Activated CD4-positive, alpha-beta T cell treated with anti-CD3 and anti-CD28 coated beads, Interleukin-2, Interleukin-6, amounts not matched to agents 100 ng/mL and 50 ng/mL, durations not matched to agents 16 hours and 8 hours (primary cell): ENCODE measurements at regions not wholly inside any gene's neighbourhood (a gene's known extent, or its start where the extent isn't known, plus 50 kb on each side); places are given as distances from the start of the nearest gene placed in this dataset.
"Not testable (repeated sequence)": the region's sequence is repeated elsewhere in the genome, so short reads cannot be mapped to it uniquely, and the experiment has no call there.

Experiments
- DNase-seq: peaks from one replicate; pipeline ENCODE4 v3.0.0-alpha.2; 2020

DNA sequence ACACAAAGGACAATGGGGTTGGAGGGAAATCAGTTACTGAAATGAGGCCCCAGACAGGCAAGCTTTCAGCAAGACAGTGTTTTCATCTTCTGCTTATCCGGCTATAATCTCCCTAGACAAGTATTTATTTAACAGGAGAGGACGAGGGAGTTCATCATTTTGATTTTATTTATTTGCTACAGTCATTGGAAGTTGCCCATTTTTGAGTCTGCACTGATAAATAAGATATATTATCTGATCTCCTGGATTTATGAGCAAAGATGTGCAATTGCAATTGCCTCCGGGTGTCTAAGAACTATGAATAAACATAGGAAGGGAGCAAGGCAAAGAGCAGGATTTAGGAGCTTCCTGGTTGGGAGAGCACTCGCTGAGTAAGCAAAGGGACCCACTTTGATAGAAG lies 263.2 kb upstream of the EDA2R start:
- DNase-seq, result no peak

DNA sequence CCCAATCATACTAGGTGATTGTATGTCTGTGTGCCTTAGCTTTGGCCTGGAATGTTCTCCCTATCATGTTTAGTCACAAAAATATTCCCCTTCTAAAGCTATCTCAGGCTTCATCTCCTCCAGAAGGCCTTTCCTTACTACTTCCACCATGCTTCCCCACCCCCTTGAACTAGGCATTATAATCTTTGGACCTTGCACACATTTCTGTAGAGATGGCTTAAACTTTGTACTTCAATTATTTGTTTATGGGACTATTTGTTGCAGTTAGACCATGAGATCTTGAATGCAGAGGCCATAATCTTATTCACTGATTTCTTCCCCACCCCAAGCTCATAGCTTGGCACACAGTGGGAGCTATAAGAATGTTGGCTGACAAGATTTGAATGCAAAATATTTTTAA lies 262.0 kb upstream of the EDA2R start:
- DNase-seq, result no peak

- DNase-seq, result no peak
These were observed 253.1 kb upstream of the EDA2R start for GRCh38 chrX:66892004-66892403.

DNA sequence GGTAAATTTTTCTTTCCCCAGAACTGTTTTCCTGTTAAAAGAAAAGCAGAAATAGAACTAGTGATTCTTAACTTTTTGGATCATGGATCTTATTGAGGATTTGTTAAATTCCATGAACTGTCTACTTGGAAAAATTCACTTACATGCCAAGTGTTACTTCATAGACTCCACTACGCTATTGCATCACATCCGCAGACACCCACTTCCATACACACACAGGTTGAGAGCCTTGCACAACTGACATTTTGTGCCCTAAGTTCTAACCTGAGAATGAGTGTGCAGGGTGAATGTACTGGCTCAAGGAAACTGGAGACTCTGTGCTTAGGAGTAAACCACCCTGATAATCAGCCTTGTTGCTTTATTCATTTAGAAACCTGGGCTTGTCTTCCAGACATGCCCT lies 250.5 kb upstream of the EDA2R start:
- no peak for DNase-seq

- DNase-seq, result no peak
These were observed 243.2 kb upstream of the EDA2R start for GRCh38 chrX:66882101-66882500.

GRCh38 chrX:66876776-66877175 lies 237.9 kb upstream of the EDA2R start:
- no peak for DNase-seq

DNA sequence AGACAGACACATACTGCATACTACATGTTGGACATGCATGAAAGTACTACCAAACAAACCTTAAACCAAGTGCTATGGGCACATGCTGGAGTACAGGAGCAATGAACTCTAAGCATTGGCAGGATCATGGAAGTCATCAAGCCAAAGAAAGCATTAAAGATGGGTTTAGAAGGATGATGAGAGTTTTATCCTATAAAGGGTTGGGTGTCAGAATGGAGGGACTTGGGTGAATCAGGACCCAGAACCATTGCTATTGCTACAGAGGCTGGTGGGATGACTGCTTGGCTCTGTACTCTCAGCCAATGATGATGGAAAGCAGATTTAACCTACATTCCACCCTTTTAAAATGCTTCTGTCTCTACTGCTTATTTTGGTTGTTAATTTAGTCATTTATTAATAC lies 233.9 kb upstream of the EDA2R start:
- no peak for DNase-seq

GRCh38 chrX:66863721-66864120 lies 224.8 kb upstream of the EDA2R start:
- DNase-seq, result no peak

DNA sequence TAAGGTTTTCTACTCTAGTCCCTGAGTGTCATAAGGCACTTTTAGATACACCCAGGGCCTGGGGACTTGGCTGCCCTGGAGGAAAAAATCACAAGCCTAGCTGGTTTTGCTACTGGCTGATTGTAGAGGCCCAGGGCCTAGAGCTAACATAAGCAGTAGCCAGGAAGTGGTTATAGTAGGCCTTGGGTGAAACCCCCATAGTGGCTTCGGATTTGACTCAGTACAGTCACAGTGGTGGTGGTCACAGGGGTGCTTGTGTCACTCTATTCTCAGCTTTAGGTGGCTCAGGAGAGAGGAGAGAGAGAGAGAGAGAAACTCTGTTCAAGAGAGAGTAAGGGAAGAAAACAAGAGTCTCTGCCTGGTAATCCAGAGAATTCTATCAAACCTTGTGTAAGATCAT lies 194.5 kb upstream of the EDA2R start:
- peak; percentile 64 for DNase-seq

DNA sequence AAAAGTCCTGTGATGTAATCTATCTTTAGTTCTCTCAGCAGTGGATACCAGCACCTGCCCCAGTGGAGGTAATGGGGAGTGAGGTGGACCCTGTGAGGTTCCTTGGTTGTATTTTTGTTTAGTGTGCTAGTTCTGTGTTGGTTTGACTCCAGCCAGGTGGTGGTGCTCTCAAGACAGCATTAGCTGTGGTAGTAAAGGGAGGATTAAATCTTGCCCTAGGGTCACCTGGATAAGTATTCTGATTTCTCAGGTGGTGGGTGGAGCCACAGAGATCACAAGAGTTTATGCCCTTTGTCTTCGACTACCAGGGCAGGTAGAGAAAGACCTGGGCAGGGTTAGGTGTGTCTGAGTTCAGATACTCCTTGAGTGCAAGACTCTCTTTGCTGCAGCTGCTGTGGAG lies 176.3 kb upstream of the EDA2R start:
- DNase-seq, result no peak

DNA sequence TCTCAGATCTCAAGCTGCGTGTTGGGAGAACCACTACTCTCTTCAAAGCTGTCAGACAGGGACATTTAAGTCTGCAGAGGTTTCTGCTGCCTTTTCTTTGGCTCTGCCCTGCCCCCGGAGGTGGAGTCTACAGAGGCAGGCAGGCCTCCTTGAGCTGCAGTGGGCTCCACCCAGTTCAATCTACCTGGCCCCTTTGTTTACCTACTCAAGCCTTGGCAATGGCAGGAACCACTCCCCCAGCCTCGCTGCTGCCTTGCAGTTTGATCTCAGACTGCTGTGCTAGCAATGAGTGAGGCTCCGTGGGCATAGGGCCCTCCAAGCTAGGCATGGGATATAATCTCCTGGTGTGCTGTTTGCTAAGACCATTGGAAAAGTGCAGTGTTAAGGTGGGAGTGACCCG lies 155.6 kb upstream of the EDA2R start:
- not testable (repeated sequence) for DNase-seq

DNA sequence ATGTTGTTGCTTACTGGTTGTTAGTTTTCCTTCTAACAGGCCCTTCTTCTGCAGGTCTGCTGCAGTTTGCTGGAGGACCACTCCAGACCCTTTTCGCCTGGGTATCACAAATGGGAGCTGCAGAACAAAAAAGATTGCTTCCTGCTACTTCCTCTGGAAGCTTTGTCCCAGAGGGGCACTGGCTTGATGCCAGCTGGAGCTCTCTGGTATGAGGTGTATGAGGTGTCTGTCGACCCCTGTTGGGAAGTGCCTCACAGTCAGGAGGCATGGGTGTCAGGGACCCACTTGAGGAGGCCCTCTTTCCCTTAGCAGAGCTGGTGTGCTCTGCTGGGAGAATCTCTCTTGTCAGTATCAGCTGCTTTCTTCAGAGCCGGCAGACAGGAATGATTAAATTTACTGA lies 127.4 kb upstream of the EDA2R start:
- no peak for DNase-seq

DNA sequence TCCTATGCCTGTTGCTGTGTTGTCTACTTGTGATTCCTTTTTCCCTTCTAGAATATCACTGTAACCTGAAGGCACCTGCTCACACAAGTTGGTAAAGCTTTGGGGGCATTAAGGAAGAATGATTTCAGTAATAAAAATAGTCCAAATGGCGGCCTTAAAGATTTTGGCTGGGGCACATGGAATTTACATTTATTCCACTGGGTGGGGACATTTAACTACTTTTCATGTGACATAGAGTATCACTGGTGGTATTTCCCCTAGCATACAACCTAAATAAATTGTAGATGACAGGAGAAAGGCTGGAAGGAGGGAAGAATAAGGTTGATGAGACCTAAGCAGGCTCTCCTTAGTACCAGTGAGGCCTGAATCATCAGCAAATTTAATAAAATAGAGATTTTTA lies 121.8 kb upstream of the EDA2R start:
- no peak for DNase-seq

DNA sequence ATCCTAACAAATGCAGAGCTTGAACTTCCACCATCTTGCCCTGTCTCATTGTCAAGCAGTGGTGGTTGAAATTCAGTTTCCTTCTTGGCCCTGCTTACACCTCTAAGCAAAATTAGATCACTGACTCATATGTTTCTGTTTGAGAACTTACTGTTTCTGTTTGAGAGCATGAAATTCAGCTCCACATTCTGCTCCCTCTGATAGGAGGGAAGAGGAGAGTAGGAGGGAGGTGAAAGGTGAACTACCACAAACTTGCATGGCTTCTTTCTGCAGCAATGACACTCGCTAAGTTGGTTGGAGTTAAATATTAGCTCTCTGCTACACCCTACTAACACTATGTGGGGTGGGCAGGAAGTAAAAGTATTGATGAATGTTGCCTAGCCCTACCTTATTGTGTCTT lies 117.8 kb upstream of the EDA2R start:
- peak; percentile 3 for DNase-seq

- no peak for DNase-seq
These were observed 112.4 kb upstream of the EDA2R start for GRCh38 chrX:66751136-66751782.

- DNase-seq, result not testable (repeated sequence)
These were observed 105.6 kb upstream of the EDA2R start for GRCh38 chrX:66744519-66744918.

DNA sequence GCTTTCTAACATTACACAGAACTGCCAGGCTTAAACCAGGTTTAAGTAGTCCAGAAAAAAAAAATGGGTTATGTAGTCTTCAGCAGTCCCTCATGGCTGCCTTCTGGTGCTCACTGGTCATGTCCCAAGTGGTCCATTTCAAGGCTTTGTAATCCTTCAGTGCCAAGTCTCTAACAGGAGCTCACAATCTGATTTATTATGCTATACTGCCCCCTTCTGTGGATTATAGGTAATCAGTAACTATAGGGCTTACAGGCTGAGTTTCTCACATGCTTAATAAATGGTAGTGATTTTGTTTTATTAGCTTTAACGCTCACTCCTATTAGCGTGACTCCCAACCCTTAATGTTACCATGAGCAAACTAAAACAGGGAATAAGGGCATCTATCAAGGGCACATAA lies 92.5 kb upstream of the EDA2R start:
- DNase-seq, result peak; percentile 47

- peak; percentile 66 for DNase-seq
These were observed 90.0 kb upstream of the EDA2R start for GRCh38 chrX:66728818-66729271.

- DNase-seq, result no peak
These were observed 79.0 kb upstream of the EDA2R start for GRCh38 chrX:66717926-66718325.

DNA sequence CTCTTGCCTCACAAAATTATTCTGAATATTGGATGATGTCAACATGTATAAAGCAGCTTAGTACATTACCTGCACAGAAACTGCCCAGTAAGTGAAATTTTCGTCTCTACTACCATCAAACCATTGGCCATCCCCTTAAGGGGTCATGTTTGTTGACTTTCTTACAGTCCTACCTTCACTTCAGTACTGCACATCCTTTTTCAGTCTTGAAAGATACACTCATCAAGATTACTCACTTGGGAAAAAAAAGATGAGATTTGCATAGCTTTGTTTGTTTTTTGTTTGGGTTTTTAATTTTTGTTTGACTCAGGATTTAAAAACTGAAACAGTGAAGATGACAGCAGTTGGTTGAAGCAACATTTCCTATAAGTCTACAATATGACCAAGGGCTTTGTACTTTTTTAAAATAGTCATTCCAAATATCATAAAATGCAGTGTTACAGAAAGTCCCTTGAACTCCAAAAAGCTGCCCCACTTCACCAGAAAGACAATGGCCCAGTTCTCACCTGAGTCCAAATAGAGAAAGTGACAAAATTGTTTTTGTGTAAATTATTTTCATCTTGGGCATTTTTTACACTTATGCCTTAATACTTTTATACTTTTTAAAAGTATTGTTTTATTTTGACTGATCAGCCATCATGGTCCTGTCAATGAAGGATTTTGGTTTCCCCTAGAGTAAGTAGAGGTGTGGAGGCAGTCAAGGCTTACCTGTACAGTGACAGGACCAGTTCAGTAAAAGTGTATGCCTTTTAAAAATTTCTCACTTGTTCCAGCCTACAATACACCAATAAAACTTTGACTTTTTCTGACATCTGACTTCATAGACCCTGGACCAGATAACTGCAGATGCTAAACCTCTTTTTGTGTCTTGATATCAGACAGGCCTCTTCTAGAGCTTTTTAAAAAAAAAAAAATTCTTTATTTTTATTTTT lies 59.7 kb upstream of the EDA2R start:
- DNase-seq, result no peak

GRCh38 chrX:66692512-66692911 lies 53.6 kb upstream of the EDA2R start:
- DNase-seq, result not testable (repeated sequence)
